ENCODE measurements at regions not wholly inside any gene's neighbourhood (a gene's known extent, or its start where the extent isn't known, plus 50 kb on each side); places are given as distances from the start of the nearest gene placed in this dataset.
"Not testable (repeated sequence)": the region's sequence is repeated elsewhere in the genome, so short reads cannot be mapped to it uniquely, and the experiment has no call there.

DNA sequence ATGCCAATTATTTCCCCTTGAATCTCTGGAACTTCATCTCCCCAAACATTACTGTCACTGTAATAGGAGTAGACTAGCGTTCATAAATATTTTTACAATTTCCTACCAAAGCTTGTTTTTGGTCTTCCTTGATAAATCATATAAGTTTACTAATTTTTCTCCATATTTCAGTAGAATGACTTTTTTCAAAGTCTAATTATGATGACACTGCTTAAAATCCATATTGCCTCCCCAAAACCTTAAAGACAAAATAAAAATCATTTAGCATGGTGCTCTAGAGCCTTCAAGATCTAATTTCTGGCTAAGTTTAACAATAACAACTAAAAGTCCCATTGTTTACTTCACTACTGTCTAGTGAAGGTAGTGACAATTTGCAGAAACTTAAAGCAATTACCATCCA is 474.2 kb upstream of the CHRM3 start:
- no peak for DNase-seq (ENCODE audit: low read depth, low spot score)

DNA sequence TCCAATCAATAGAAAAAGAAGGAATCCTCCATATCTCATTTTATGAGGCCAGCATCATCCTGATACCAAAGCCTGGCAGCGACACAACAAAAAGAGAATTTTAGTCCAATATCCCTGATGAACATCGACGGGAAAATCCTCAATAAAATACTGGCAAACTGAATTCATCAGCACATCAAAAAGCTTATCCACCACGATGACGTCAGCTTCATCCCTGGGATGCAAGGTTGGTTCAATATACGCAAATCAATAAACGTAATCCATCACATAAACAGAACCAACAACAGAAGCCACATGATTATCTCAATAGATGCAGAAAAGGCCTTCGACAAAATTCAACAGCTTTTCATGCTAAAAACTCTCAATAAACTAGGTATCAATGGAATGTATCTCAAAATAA is 483.6 kb upstream of the CHRM3 start:
- not testable (repeated sequence) for DNase-seq (ENCODE audit: low read depth, low spot score)

GRCh38 chr1:238900334-238900865 is 486.0 kb upstream of the CHRM3 start:
- no peak for DNase-seq (ENCODE audit: low read depth, low spot score)

DNA sequence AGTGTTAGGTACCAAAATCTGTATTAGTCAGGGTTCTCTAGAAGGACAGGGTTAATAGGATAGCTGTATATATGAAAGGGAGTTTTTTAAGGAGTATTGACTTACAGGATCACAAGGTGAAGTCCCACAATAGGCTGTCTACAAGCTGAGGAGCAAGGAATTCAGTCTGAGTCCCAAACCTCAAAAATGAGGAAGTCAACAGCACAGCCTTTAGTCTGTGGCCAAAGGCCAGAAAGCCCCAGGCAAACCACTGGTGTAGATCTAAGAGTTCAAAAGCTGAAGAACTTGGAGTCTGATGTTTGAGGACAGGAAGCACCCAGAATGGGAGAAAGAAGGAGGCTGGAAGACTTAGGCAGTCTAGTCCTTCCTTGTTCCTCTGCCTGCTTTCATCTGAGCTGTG is 487.5 kb upstream of the CHRM3 start:
- DNase-seq (ENCODE audit: low read depth, low spot score) = peak; percentile 51

DNA sequence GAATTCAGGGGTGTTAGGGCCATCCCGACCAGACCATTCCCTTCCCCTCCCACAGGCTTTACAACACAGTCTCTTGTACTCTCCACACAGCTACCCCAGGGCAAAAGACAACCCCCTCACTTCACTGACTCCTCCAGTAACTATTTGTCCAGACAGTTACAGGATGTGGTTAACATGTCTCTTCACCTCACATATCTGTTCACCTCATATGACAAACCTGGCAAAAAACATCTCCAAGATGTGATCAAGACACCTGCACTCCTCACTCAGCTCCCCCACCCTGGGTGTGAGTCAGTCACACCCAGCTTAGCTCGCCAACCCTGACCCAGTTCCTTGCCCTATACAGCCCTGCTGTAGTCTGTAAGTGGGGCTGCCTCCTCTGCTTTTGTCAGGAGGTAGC is 490.5 kb upstream of the CHRM3 start:
- no peak for DNase-seq (ENCODE audit: low read depth, low spot score)

- peak; percentile 10 for DNase-seq (ENCODE audit: low read depth, low spot score)
These were observed 493.8 kb upstream of the CHRM3 start for GRCh38 chr1:238892612-238893011.

- no peak for DNase-seq (ENCODE audit: low read depth, low spot score)
These were observed 524.9 kb upstream of the CHRM3 start for GRCh38 chr1:238861342-238862066.

GRCh38 chr1:238833919-238834318 is 552.4 kb upstream of the CHRM3 start:
- no peak for DNase-seq (ENCODE audit: low read depth, low spot score)

GRCh38 chr1:238832106-238832505 is 554.3 kb upstream of the CHRM3 start:
- DNase-seq (ENCODE audit: low read depth, low spot score) = no peak

GRCh38 chr1:238830036-238830611 is 556.2 kb upstream of the CHRM3 start:
- no peak for DNase-seq (ENCODE audit: low read depth, low spot score)

DNA sequence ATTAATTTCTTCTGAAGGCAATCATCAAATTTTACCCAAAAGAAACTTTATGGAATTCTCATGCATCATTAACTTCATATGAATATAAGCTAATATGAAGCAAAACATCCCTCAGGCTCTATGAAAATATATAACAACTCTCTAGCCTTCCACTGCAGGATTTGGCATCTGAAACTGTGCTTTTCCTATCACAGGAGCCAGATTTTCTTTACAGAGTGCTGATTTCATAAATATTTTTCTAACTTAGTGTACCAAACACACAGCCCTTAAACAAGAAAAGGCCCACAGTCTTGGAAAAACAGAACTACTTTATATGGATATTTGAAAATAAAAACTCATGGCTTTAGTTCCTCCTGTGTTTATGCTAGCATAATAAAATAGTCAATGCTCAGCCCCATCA is 559.5 kb upstream of the CHRM3 start:
- DNase-seq (ENCODE audit: low read depth, low spot score) = no peak

- DNase-seq (ENCODE audit: low read depth, low spot score) = no peak
These were observed 563.0 kb upstream of the CHRM3 start for GRCh38 chr1:238823416-238823815.

- DNase-seq (ENCODE audit: low read depth, low spot score) = no peak
These were observed 575.0 kb upstream of the CHRM3 start for GRCh38 chr1:238811211-238811879.

DNA sequence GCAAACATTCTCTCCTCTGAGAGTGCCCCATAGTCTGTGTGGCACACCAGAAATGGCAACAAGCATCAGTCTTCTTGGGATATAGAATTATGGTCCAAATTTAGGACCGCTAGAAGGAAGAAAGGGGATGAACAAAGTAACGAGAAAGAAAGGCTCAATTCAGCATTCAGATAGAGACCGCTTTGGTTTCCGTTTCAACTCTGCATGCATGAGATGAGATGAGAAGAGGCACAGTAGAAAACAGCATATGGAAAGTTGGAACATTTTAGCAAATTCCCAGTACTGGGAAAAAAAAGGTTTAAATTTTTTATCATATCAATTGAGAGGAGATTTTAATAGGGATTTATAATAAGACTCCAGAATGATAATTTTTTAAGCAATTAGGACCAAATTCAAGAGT is 595.5 kb upstream of the CHRM3 start:
- no peak for DNase-seq (ENCODE audit: low read depth, low spot score)

- no peak for DNase-seq (ENCODE audit: low read depth, low spot score)
These were observed 596.3 kb upstream of the CHRM3 start for GRCh38 chr1:238789916-238790667.

- no peak for DNase-seq (ENCODE audit: low read depth, low spot score)
These were observed 598.9 kb upstream of the CHRM3 start for GRCh38 chr1:238787471-238787870.

GRCh38 chr1:238783633-238784032 is 602.7 kb upstream of the CHRM3 start:
- DNase-seq (ENCODE audit: low read depth, low spot score) = no peak

DNA sequence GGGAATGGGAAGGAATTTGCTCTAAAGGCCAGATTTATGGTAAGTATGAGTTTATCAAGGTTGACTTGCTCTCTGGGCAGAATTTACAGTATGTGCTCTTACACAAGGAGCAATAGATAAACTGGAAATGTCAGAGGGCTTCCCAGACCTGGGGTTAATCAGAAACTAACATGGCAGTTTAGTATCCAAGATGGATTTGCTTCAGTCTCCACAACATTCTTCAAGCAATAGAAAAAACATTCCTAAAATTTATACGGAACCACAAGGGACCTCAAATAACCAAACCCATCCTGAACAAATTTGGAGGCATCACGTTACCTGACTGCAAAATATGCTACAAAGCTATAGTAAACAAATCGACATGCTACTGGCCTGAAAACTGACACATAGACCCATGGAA is 606.7 kb upstream of the CHRM3 start:
- peak; percentile 17 for DNase-seq (ENCODE audit: low read depth, low spot score)

DNA sequence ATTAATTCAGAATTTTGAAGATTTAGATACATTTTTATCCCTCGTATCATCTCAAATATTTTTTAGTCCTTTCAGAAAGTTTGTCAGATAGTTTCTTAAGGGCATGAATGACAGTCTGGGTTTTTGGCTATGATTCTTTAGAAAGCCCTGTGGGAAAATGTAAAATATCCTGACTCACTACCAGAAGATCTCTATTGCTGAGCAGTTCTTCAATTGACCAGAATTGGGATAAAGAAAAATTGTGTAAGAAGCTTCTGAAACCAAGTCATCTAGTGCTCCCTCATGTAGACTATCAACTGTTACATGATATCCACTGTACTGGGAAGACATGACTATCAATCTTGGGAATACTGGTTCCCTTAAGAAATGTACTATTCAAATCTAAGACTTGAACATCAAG is 608.3 kb upstream of the CHRM3 start:
- peak; percentile 7 for DNase-seq (ENCODE audit: low read depth, low spot score)

DNA sequence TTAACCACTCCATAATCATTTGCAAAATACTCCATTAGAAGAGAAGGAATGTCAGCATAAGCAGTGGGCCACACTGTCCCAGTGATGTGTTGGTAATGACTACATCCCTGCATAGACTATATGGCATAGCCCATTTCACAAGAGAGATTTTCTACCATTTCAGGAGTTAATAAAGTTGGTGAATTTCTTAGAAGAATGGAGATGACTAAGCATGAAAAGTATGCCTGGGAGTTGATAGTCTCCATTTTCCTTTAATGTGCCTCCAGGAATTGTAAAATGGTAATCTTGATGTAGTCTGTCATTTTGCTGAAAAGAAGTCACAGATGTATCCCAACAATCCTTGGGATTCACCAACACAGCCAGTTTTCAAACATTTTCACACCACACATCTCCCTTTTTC is 608.8 kb upstream of the CHRM3 start:
- DNase-seq (ENCODE audit: low read depth, low spot score) = peak; percentile 29

DNA sequence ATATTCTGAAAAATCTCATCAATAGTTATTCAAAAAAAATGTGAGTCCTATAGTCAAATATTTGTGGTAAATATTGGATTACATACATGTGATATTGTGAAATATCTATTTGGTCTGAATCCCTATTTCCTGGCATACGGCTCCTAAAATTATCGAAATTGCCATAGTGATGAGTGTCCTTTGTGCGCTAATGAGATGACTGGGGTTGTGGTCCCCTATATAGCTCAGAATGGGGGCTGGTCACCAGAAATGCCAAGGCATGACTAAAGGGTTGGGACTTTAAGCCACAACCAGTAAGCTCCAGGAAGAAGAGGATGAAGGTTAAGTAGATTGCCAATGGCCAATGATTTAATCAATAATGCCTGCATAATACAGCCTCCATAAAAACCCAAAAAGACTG is 610.2 kb upstream of the CHRM3 start:
- DNase-seq (ENCODE audit: low read depth, low spot score) = no peak

DNA sequence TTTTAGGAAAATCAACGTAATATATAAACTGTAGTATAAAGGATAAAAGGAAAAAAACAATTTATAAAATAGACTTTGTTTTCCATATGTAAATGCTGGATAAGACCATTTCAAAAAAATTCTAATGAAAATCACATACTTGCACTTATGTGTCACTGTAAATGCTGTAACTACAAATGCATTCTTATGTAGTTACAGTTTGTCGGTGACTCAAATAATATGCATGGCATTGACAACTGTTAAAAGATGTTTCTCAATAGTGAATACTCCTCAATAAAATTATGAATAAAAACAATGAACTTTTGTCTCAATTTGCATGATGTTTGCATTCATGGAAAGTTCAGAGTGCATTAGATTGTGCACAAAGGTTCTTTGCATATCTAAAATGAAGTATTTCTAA is 614.0 kb upstream of the CHRM3 start:
- no peak for DNase-seq (ENCODE audit: low read depth, low spot score)
